ENCODE measurements at regions not wholly inside any gene's neighbourhood (a gene's known extent, or its start where the extent isn't known, plus 50 kb on each side); places are given as distances from the start of the nearest gene placed in this dataset.

- no peak for TF ChIP-seq ZNF529 (tag by site-specific recombination; IDR thresholded peaks at IDR 0.05; ENCODE audit: insufficient replicate concordance)
- TF ChIP-seq ZNF777 (tag by site-specific recombination; IDR thresholded peaks at IDR 0.05; ENCODE audit: borderline replicate concordance) = no peak
- TF ChIP-seq GFI1B (tag by site-specific recombination; IDR thresholded peaks at IDR 0.05) = no peak
- no peak for TF ChIP-seq ZNF600 (tag by site-specific recombination; IDR thresholded peaks at IDR 0.05)
Observed at GRCh38 chr4:187109636-187110035, 386.0 kb upstream of the FAT1 start (continued).

- H3K4me1 ChIP-seq (ENCODE audit: control insufficient read depth, insufficient read depth, low read length) = no peaks in the 10 kb centered on the region
- no peak overlapping the region for H3K27ac ChIP-seq (ENCODE audit: extremely low read depth, low read depth, low read length)
- H3K36me3 ChIP-seq (ENCODE audit: control insufficient read depth in 2 of 2, insufficient read depth in 1 of 2, low read length in 2 of 2) = no peaks in the 10 kb centered on the region
- H3K4me3 ChIP-seq (ENCODE audit: low read depth, low read length) = no peak overlapping the region
- CTCF ChIA-PET = no interaction called here
- no peaks in the 10 kb centered on the region for H3K9me3 ChIP-seq (ENCODE audit: control insufficient read depth, insufficient read depth, low read depth, low read length)
- POLR2A ChIA-PET = no interaction called here
- TF ChIP-seq ZNF174 (tag by site-specific recombination; IDR thresholded peaks at IDR 0.05) (no peak), ZNF366 (tag by site-specific recombination; conservative IDR thresholded peaks at IDR 0.05) (no peak), ZNF248 (tag by site-specific recombination; IDR thresholded peaks at IDR 0.05) (no peak), ZNF585B (tag by site-specific recombination; IDR thresholded peaks at IDR 0.05) (no peak), ZNF157 (tag by site-specific recombination; IDR thresholded peaks at IDR 0.05) (no peak), ZBTB7A (tag by site-specific recombination; IDR thresholded peaks at IDR 0.05; ENCODE audit: low read depth) (no peak), ZNF580 (tag by site-specific recombination; IDR thresholded peaks at IDR 0.05) (no peak), ZNF529 (tag by site-specific recombination; IDR thresholded peaks at IDR 0.05; ENCODE audit: insufficient replicate concordance) (no peak), GFI1B (tag by site-specific recombination; IDR thresholded peaks at IDR 0.05) (no peak), ZIC2 (tag by site-specific recombination; IDR thresholded peaks at IDR 0.05) (no peak), HOXD13 (CRISPR knock-in tag; IDR thresholded peaks at IDR 0.05; ENCODE audit: borderline replicate concordance) (no peak), ZNF776 (tag by site-specific recombination; IDR thresholded peaks at IDR 0.05; ENCODE audit: borderline replicate concordance) (no peak), SETDB1 (IDR thresholded peaks at IDR 0.05; ENCODE audit: insufficient read length, low read length) (no peak)
Observed at GRCh38 chr4:187118166-187118565, 394.5 kb upstream of the FAT1 start.

DNA sequence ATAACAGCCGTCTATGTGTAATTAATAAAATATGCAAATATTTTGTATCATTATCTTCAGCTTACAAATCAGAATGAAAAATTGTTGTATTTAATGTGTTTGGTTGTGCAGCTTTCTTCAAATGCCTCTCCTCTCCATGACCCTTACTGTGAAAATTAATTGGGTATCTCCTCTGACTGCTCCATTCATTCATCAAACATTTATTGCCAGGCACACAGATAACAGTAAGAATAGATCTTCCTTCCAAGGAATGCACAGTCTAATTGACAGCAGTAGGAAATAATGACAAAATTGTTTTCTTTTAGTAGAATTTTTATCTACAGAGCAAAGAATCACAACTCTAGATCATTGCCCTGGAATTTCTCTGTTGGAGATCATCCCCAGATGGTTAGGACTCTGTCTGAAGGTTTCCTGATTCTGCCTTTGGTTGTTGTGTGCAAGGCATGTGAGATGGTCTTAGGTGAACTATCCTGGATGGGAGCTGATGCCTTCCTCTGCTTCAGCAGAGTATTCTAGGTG is 395.0 kb upstream of the FAT1 start:
- H3K4me1 ChIP-seq (ENCODE audit: control insufficient read depth, insufficient read depth, low read length) = no peaks in the 10 kb centered on the region
- H3K9me3 ChIP-seq (ENCODE audit: control insufficient read depth, insufficient read depth, low read depth, low read length) = no peaks in the 10 kb centered on the region
- no peaks in the 10 kb centered on the region for H3K36me3 ChIP-seq (ENCODE audit: control insufficient read depth in 2 of 2, insufficient read depth in 1 of 2, low read length in 2 of 2)
- TF ChIP-seq KLF16 (tag by site-specific recombination; IDR thresholded peaks at IDR 0.05) (no peak), ZNF670 (tag by site-specific recombination; IDR thresholded peaks at IDR 0.05; ENCODE audit: low read depth) (no peak)
- POLR2A ChIA-PET = no interaction called here
- no peak overlapping the region for H3K4me3 ChIP-seq (ENCODE audit: low read depth, low read length)
- H3K27ac ChIP-seq (ENCODE audit: extremely low read depth, low read depth, low read length) = no peak overlapping the region
- CTCF ChIA-PET = no interaction called here

DNA sequence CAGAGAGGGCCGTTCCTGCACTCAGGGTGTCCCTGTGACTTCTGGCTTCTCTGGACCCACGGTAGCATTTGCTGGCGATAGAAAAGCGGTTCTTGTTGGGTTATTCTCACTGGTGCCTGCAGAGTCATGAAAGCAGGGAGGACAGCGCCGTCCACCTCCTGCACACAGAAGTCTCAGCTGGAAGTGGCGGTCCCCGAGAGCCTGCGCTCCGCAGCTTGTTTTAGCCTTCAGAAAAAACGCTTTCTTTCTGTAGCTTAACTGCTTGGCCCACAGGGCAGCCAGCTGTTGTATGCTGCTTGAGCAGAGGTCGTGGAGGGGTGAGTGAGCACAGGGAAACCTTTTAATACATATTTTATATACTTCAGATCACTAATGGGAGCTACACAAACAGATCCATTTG is 400.7 kb upstream of the FAT1 start:
- POLR2A ChIA-PET = no interaction called here
- no peaks in the 10 kb centered on the region for H3K9me3 ChIP-seq (ENCODE audit: control insufficient read depth, insufficient read depth, low read depth, low read length)
- H3K4me1 ChIP-seq (ENCODE audit: control insufficient read depth, insufficient read depth, low read length) = no peaks in the 10 kb centered on the region
- no peak overlapping the region for H3K4me3 ChIP-seq (ENCODE audit: low read depth, low read length)
- no peak for TF ChIP-seq ZNF140 (tag by site-specific recombination; IDR thresholded peaks at IDR 0.05)
- CTCF ChIA-PET = no interaction called here
- H3K27ac ChIP-seq (ENCODE audit: extremely low read depth, low read depth, low read length) = no peak overlapping the region
- H3K36me3 ChIP-seq (ENCODE audit: control insufficient read depth in 2 of 2, insufficient read depth in 1 of 2, low read length in 2 of 2) = no peaks in the 10 kb centered on the region

DNA sequence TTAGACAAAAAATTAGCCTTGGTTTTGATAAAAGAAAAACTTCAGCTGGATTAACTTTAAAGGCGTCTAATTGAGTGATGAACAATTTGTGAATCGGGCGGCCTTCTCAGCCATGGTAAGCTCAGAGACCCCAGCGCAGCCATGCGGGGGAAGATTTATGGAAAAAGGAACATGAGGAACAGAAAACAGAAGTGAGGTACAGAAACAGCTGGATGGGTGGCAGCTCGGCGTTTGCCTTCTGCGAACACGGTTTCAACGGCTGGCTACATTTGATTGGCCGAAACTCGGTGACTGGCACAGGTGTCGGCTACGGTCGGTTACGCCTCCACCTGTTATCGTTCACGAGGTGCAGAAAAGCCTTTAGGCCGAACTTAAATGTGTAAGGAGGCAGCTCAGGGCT is 401.4 kb upstream of the FAT1 start:
- POLR2A ChIA-PET = no interaction called here
- TF ChIP-seq ZNF23 (tag by site-specific recombination; IDR thresholded peaks at IDR 0.05; ENCODE audit: borderline replicate concordance) (no peak), ZFP37 (tag by site-specific recombination; IDR thresholded peaks at IDR 0.05) (no peak), ZNF302 (tag by site-specific recombination; IDR thresholded peaks at IDR 0.05; ENCODE audit: low read depth) (no peak), ZNF530 (tag by site-specific recombination; IDR thresholded peaks at IDR 0.05; ENCODE audit: low read depth) (no peak), ZNF548 (tag by site-specific recombination; IDR thresholded peaks at IDR 0.05) (no peak), SCRT1 (tag by site-specific recombination; IDR thresholded peaks at IDR 0.05; ENCODE audit: borderline replicate concordance) (no peak), ZSCAN4 (tag by site-specific recombination; IDR thresholded peaks at IDR 0.05) (no peak), SCRT2 (tag by site-specific recombination; IDR thresholded peaks at IDR 0.05) (no peak), ZNF416 (tag by site-specific recombination; IDR thresholded peaks at IDR 0.05) (no peak), ZNF610 (tag by site-specific recombination; IDR thresholded peaks at IDR 0.05; ENCODE audit: borderline replicate concordance) (no peak), ZNF830 (tag by site-specific recombination; IDR thresholded peaks at IDR 0.05; ENCODE audit: low read depth) (no peak)
- H3K4me3 ChIP-seq (ENCODE audit: low read depth, low read length) = no peak overlapping the region
- H3K4me1 ChIP-seq (ENCODE audit: control insufficient read depth, insufficient read depth, low read length) = no peaks in the 10 kb centered on the region
- no peaks in the 10 kb centered on the region for H3K9me3 ChIP-seq (ENCODE audit: control insufficient read depth, insufficient read depth, low read depth, low read length)
- no peak overlapping the region for H3K27ac ChIP-seq (ENCODE audit: extremely low read depth, low read depth, low read length)
- CTCF ChIA-PET = no interaction called here
- no peaks in the 10 kb centered on the region for H3K36me3 ChIP-seq (ENCODE audit: control insufficient read depth in 2 of 2, insufficient read depth in 1 of 2, low read length in 2 of 2)

Data from HEK293 (cell line).